NCI-H2107 treated with DMSO at 0.1 percent for 48 hours (cell line): ENCODE measurements at regions not wholly inside any gene's neighbourhood (a gene's known extent, or its start where the extent isn't known, plus 50 kb on each side); places are given as distances from the start of the nearest gene placed in this dataset.
"Not testable (repeated sequence)": the region's sequence is repeated elsewhere in the genome, so short reads cannot be mapped to it uniquely, and the experiment has no call there.

Experiments used
- DNase-seq: peaks from one replicate; lab custom pipeline; 2025; ENCODE audit not compliant: unreplicated experiment; lab: John Stamatoyannopoulos, UW

GRCh38 chr7:50856231-50856630 is 73.5 kb upstream of the GRB10 start:
- DNase-seq, result no peak

GRCh38 chr7:50855526-50855925 is 72.8 kb upstream of the GRB10 start:
- DNase-seq, result no peak

GRCh38 chr7:50854831-50855230 is 72.1 kb upstream of the GRB10 start:
- no peak for DNase-seq

- no peak for DNase-seq
Observed at GRCh38 chr7:50854247-50854646, 71.6 kb upstream of the GRB10 start.

GRCh38 chr7:50853311-50853710 is 70.6 kb upstream of the GRB10 start:
- no peak for DNase-seq

GRCh38 chr7:50852901-50853300 is 70.2 kb upstream of the GRB10 start:
- DNase-seq, result no peak

- DNase-seq, result no peak
Observed at GRCh38 chr7:50851891-50852290, 69.2 kb upstream of the GRB10 start.

- DNase-seq, result no peak
Observed at GRCh38 chr7:50851451-50851850, 68.8 kb upstream of the GRB10 start.

GRCh38 chr7:50849991-50850390 is 67.3 kb upstream of the GRB10 start:
- DNase-seq, result no peak

- DNase-seq, result no peak
Observed at GRCh38 chr7:50848203-50848602, 65.5 kb upstream of the GRB10 start.

- DNase-seq, result not testable (repeated sequence)
Observed at GRCh38 chr7:50844861-50845260, 62.2 kb upstream of the GRB10 start.

- no peak for DNase-seq
Observed at GRCh38 chr7:50842041-50842440, 59.3 kb upstream of the GRB10 start.

GRCh38 chr7:50838675-50839377 is 56.1 kb upstream of the GRB10 start:
- no peak for DNase-seq

- no peak for DNase-seq
Observed at GRCh38 chr7:50837965-50838364, 55.3 kb upstream of the GRB10 start.

GRCh38 chr7:50836646-50837045 is 54.0 kb upstream of the GRB10 start:
- DNase-seq, result no peak

- DNase-seq, result no peak
Observed at GRCh38 chr7:50835156-50835555, 52.5 kb upstream of the GRB10 start.

GRCh38 chr7:50834679-50835078 is 52.0 kb upstream of the GRB10 start:
- no peak for DNase-seq

- no peak for DNase-seq
Observed at GRCh38 chr7:50834031-50834535, 51.4 kb upstream of the GRB10 start.

GRCh38 chr7:50832744-50833143 is 50.0 kb upstream of the GRB10 start:
- no peak for DNase-seq
